Bronchial epithelial cell (primary cell): ENCODE measurements at regions not wholly inside any gene's neighbourhood (a gene's known extent, or its start where the extent isn't known, plus 50 kb on each side); places are given as distances from the start of the nearest gene placed in this dataset.

Experiments
- DNase-seq: peaks from one replicate; pipeline ENCODE4 v3.0.0-alpha.2; 2010; ENCODE audit warnings: low read depth
- FAIRE-seq: peaks from 2 replicates; lab custom pipeline; 2011; peaks lifted over from hg19 to GRCh38; lab: Jason Lieb, UNC
- H3K27me3 ChIP-seq: 2 replicates; pipeline ENCODE4 v1.5.1; 2011; ENCODE audit warnings: low read length; ENCODE audit not compliant: control insufficient read depth, insufficient read depth
- H3K36me3 ChIP-seq: 2 replicates; pipeline ENCODE4 v1.5.1; 2011; ENCODE audit warnings: low read length; ENCODE audit not compliant: control insufficient read depth, insufficient read depth
- H3K4me3 ChIP-seq: 2 replicates; pipeline ENCODE4 v1.5.1; 2011; ENCODE audit warnings: mild to moderate bottlenecking, low read depth, low read length, control low read depth
- CTCF ChIP-seq: IDR thresholded peaks from 2 replicates; pipeline ENCODE4 v1.5.1; 2011; ENCODE audit warnings: mild to moderate bottlenecking, moderate library complexity, low read length, control low read depth, inconsistent platforms; ENCODE audit not compliant: insufficient read depth, severe bottlenecking

- no peaks in the 10 kb centered on the region for H3K27me3 ChIP-seq
- peak; percentile 18 for FAIRE-seq
- DNase-seq, result no peak
- no peaks in the 10 kb centered on the region for H3K36me3 ChIP-seq
- no peak for TF ChIP-seq CTCF
- no peak overlapping the region for H3K4me3 ChIP-seq
Observed at GRCh38 chr14:104359969-104360442, 219.6 kb upstream of the C14orf180 start.

- no peaks in the 10 kb centered on the region for H3K27me3 ChIP-seq
- H3K4me3 ChIP-seq, result no peak overlapping the region
- no peak for DNase-seq
- no peaks in the 10 kb centered on the region for H3K36me3 ChIP-seq
- no peak for TF ChIP-seq CTCF
- no peak for FAIRE-seq
Observed at GRCh38 chr14:104360501-104360900, 219.1 kb upstream of the C14orf180 start.

GRCh38 chr14:104361101-104361591, 218.4 kb upstream of the C14orf180 start:
- FAIRE-seq (no peak), DNase-seq (no peak)
- TF ChIP-seq CTCF, result no peak
- H3K36me3 ChIP-seq, result no peaks in the 10 kb centered on the region
- H3K27me3 ChIP-seq, result no peaks in the 10 kb centered on the region
- no peak overlapping the region for H3K4me3 ChIP-seq

- Histone ChIP-seq H3K36me3 (no peaks in the 10 kb centered on the region), H3K4me3 (no peak overlapping the region), H3K27me3 (no peaks in the 10 kb centered on the region)
- no peak for TF ChIP-seq CTCF
- FAIRE-seq (no peak), DNase-seq (no peak)
Observed at GRCh38 chr14:104361921-104362681, 217.5 kb upstream of the C14orf180 start.

- H3K4me3 ChIP-seq, result no peak overlapping the region
- no peak for DNase-seq
- TF ChIP-seq CTCF, result no peak
- H3K27me3 ChIP-seq, result no peaks in the 10 kb centered on the region
- no peak for FAIRE-seq
- no peaks in the 10 kb centered on the region for H3K36me3 ChIP-seq
Observed at GRCh38 chr14:104362761-104363605, 216.6 kb upstream of the C14orf180 start.
